ENCODE measurements at regions not wholly inside any gene's neighbourhood (a gene's known extent, or its start where the extent isn't known, plus 50 kb on each side); places are given as distances from the start of the nearest gene placed in this dataset.

DNA sequence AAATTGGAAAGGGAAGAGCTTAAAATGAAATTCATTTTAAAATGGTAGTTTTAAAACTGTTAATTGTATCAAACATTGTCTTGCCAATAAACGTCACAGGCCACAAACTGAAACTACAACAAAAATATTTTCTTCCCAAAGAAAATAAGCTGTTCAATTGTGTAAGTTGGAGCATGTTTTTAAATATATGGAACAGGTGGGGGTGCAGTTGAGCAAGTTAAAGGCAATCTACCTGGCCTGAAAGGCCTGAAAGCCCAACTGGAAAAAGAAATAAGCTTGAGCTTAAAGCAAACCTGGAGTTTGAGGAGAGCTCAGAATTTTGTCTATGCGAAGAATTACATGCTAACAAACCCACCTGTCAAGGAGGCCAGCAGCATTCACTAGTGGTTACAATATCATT lies 439.5 kb downstream of the ACTL7B start:
- Histone ChIP-seq H3K9ac (ENCODE audit: insufficient read depth in 1 of 2, low read length in 2 of 2) (no peak overlapping the region), H3K27me3 (ENCODE audit: control insufficient read depth in 3 of 3, insufficient read depth in 3 of 3, low read length in 2 of 3) (no peaks in the 10 kb centered on the region), H3K4me1 (ENCODE audit: control insufficient read depth in 5 of 5, insufficient read depth in 5 of 5, low read length in 5 of 5) (peaks cover 0 to 6% (median 0%) of the 10 kb centered on the region in 5 donors), H3K27ac (ENCODE audit: low read depth in 1 of 2, low read length in 1 of 2) (no peak overlapping the region), H3K4me3 (no peak overlapping the region), H3K9me3 (ENCODE audit: control insufficient read depth in 4 of 4, insufficient read depth in 3 of 4, low read length in 3 of 4) (no peaks in the 10 kb centered on the region), H3K36me3 (ENCODE audit: control insufficient read depth in 4 of 4, insufficient read depth in 4 of 4, low read length in 4 of 4) (no peaks in the 10 kb centered on the region)
- no peak for ATAC-seq (ENCODE audit: insufficient read depth, low FRiP score)
- TF ChIP-seq CTCF (IDR thresholded peaks at IDR 0.05; ENCODE audit: control extremely low read depth, extremely low read depth): no peak
- 95% methylated on average over 2 of the region's 2 CpGs for WGBS, 2 donors
- DNase-seq: no peak

GRCh38 chr9:108413809-108414208 lies 442.0 kb downstream of the ACTL7B start:
- DNase-seq: no peak
- no peak overlapping the region for H3K27ac ChIP-seq (ENCODE audit: low read depth in 1 of 2, low read length in 1 of 2)
- H3K4me1 ChIP-seq (ENCODE audit: control insufficient read depth in 5 of 5, insufficient read depth in 5 of 5, low read length in 5 of 5): peaks cover 0 to 9% (median 0%) of the 10 kb centered on the region in 5 donors
- H3K36me3 ChIP-seq (ENCODE audit: control insufficient read depth in 4 of 4, insufficient read depth in 4 of 4, low read length in 4 of 4): no peaks in the 10 kb centered on the region
- 90 to 97% methylated on average over 2 of the region's 2 CpGs for WGBS, 2 donors
- TF ChIP-seq CTCF (IDR thresholded peaks at IDR 0.05; ENCODE audit: control extremely low read depth, extremely low read depth): no peak
- no peak overlapping the region for H3K4me3 ChIP-seq
- H3K27me3 ChIP-seq (ENCODE audit: control insufficient read depth in 3 of 3, insufficient read depth in 3 of 3, low read length in 2 of 3): no peaks in the 10 kb centered on the region
- H3K9ac ChIP-seq (ENCODE audit: insufficient read depth in 1 of 2, low read length in 2 of 2): no peak overlapping the region
- H3K9me3 ChIP-seq (ENCODE audit: control insufficient read depth in 4 of 4, insufficient read depth in 3 of 4, low read length in 3 of 4): no peaks in the 10 kb centered on the region
- ATAC-seq (ENCODE audit: insufficient read depth, low FRiP score): no peak

- no peaks in the 10 kb centered on the region for H3K36me3 ChIP-seq (ENCODE audit: control insufficient read depth in 4 of 4, insufficient read depth in 4 of 4, low read length in 4 of 4)
- no peak overlapping the region for H3K4me3 ChIP-seq
- 65 to 68% methylated on average over 4 of the region's 4 CpGs for WGBS, 2 donors
- no peaks in the 10 kb centered on the region for H3K9me3 ChIP-seq (ENCODE audit: control insufficient read depth in 4 of 4, insufficient read depth in 3 of 4, low read length in 3 of 4)
- H3K27ac ChIP-seq (ENCODE audit: low read depth in 1 of 2, low read length in 1 of 2): no peak overlapping the region
- no peak for TF ChIP-seq CTCF (IDR thresholded peaks at IDR 0.05; ENCODE audit: control extremely low read depth, extremely low read depth)
- peaks cover 0 to 18% (median 0%) of the 10 kb centered on the region in 5 donors for H3K4me1 ChIP-seq (ENCODE audit: control insufficient read depth in 5 of 5, insufficient read depth in 5 of 5, low read length in 5 of 5)
- ATAC-seq (ENCODE audit: insufficient read depth, low FRiP score) (no peak), DNase-seq (no peak)
- no peaks in the 10 kb centered on the region for H3K27me3 ChIP-seq (ENCODE audit: control insufficient read depth in 3 of 3, insufficient read depth in 3 of 3, low read length in 2 of 3)
- H3K9ac ChIP-seq (ENCODE audit: insufficient read depth in 1 of 2, low read length in 2 of 2): no peak overlapping the region
These were observed 443.0 kb downstream of the ACTL7B start for GRCh38 chr9:108412755-108413154.

DNA sequence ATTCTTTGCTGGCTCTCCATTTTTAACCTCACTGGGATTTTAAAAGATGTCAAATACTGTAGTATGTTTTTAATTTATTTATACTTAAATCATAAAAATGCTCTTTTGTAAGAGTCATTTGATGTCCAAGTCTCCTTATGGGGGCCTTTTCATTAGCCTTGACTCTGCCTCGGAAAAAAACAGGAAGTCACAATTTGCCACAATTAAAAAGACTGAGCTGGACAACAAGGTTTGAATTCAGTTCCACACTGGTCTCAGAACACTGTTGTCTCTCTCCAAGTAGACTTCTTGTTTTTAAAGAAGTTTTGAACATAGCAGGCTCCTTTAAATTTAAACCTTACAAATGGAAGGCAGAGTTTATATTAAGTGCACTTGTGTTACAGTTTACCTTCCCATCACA lies 444.2 kb downstream of the ACTL7B start:
- Histone ChIP-seq H3K4me3 (no peak overlapping the region), H3K9me3 (ENCODE audit: control insufficient read depth in 4 of 4, insufficient read depth in 3 of 4, low read length in 3 of 4) (no peaks in the 10 kb centered on the region), H3K4me1 (ENCODE audit: control insufficient read depth in 5 of 5, insufficient read depth in 5 of 5, low read length in 5 of 5) (peaks cover 0 to 18% (median 0%) of the 10 kb centered on the region in 5 donors), H3K9ac (ENCODE audit: insufficient read depth in 1 of 2, low read length in 2 of 2) (no peak overlapping the region), H3K27ac (ENCODE audit: low read depth in 1 of 2, low read length in 1 of 2) (no peak overlapping the region), H3K27me3 (ENCODE audit: control insufficient read depth in 3 of 3, insufficient read depth in 3 of 3, low read length in 2 of 3) (no peaks in the 10 kb centered on the region), H3K36me3 (ENCODE audit: control insufficient read depth in 4 of 4, insufficient read depth in 4 of 4, low read length in 4 of 4) (no peaks in the 10 kb centered on the region)
- TF ChIP-seq CTCF (IDR thresholded peaks at IDR 0.05; ENCODE audit: control extremely low read depth, extremely low read depth): no peak
- WGBS, 2 donors: 27 to 54% methylated on average over 1 of the region's 1 CpG
- no peak for DNase-seq
- ATAC-seq (ENCODE audit: insufficient read depth, low FRiP score): no peak
